Fibroblast of skin of right quadriceps (primary cell): ENCODE measurements at regions not wholly inside any gene's neighbourhood (a gene's known extent, or its start where the extent isn't known, plus 50 kb on each side); places are given as distances from the start of the nearest gene placed in this dataset.
"Not testable (repeated sequence)": the region's sequence is repeated elsewhere in the genome, so short reads cannot be mapped to it uniquely, and the experiment has no call there.

Source experiments
- DNase-seq: peaks from one replicate; pipeline ENCODE4 v3.0.0-alpha.2; 2013

DNA sequence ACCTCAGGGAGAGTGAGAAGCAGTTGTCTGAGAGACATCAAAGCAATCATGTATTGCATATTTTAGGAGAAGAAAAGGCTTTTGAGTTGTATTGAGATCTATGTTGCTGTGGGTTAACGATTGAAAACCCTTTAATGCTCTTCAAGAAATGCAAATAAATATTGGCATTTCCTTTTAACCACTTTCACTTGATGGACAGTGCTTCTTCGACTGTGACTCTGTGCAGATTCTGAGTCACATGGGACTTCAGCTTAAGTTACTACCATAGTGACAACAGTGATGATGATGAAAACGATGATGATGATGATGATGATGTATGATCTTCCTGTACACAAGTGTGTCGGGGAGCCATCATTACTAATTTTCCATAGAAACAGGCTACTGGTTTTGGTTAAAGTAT, 181.8 kb downstream of the AKAIN1 start:
- DNase-seq, result no peak

GRCh38 chr18:5004031-5004820, 192.8 kb downstream of the AKAIN1 start:
- DNase-seq, result not testable (repeated sequence)

DNA sequence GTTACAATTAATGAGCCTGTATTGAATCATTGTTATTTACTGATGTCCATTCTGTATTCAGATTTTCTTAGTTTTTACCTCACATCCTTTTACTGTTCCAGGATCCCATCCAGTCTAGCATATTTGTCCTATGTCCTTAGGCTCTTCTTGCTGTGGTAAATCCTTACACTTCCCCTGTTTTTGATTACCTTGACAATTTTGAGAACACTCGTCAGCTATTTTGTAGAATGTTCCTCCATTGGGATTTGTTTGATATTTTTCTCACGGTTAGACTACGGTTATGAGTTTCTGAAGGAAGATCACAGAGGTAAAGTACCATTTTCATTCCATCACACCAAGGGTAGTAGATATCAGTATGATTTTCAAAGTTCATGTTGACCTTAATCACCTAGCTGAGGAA, 202.3 kb downstream of the AKAIN1 start:
- DNase-seq, result no peak

DNA sequence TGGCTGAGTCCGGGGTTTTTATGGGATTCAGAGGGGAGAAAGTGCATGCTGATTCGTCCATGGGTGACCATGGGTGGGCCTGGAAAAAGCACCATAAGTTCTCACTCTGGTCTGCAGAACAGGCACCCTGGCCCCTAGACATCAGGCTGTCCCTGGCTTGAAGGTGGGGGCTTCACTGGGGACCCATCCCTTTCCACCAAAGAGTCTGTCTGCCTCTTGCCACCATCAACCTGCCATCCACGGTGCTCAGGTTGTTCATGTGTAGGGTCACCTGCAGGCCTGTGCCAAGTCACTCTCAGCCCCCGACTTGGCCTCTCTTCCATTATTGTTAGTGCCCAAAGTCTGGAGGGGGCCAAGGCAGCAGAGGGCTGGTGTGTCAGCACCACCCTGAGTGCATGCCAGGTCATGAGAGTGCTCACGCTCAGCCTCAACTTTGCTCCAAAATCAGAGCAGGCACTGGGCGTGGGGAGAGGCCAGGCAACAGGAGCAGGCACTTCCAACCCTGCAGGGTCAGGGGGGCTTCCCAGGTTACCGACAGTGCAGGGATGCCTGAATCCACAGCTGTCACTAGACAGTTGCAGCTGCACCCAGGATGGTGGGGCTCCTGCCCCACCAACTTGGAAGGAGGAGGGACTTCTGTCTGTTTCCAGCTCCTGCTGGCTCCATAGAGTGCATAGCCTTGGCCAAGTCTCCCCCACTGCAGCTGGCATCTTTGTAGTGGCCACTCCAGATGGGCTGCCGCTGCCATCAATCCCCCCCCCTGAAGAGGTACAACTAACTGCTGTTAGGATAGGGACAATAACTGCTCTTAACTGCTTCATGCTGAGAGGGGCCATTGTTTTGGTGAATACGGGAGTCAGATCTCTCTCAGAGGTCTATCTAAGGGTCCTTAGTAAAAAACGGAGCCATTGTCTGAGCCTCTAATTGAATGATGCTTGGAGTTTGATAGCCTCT, 209.3 kb downstream of the AKAIN1 start:
- DNase-seq, result no peak

DNA sequence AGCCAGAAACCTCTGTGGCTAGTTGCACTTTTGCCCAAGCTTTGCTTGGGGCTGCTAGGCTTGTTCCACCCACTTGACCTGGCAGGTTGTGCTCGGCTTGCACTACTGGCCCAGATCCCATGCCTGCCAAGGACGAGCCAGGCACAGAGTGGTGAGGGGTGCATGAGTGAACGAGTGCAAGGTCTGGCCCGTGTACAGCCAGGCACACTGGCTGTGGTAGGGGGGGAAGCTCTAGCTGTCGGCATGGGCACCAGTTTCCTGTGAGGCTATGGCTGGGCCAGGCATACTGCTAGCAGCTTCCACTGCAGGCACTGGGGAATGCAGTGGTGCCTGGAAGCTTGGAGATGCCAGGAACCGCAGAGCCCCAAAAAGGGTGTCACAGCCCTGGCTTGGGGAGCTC, 210.4 kb downstream of the AKAIN1 start:
- no peak for DNase-seq

- no peak for DNase-seq
Measured at GRCh38 chr18:4986066-4986465, 211.0 kb downstream of the AKAIN1 start.

- no peak for DNase-seq
Measured at GRCh38 chr18:4961121-4961909, 235.7 kb downstream of the AKAIN1 start.

DNA sequence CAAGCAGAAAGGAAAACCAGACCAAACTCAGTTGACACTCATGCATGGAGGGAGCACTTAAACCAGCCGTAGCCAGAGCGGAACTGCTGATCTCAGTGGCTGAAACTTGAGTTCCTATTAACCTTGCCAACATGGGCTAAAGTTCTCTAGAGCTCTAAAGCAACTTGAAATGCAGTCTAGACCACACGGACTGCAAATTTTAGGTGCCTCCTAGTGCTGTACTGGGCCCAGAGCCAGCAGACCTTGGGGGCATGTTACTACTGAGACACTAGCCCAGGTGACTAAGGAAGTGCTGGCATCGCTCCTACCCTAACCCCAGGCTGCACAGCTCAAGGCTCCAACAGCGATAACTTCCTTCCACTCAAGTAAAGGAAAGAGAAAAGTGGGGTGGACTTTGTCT, 236.5 kb downstream of the AKAIN1 start:
- DNase-seq, result no peak

DNA sequence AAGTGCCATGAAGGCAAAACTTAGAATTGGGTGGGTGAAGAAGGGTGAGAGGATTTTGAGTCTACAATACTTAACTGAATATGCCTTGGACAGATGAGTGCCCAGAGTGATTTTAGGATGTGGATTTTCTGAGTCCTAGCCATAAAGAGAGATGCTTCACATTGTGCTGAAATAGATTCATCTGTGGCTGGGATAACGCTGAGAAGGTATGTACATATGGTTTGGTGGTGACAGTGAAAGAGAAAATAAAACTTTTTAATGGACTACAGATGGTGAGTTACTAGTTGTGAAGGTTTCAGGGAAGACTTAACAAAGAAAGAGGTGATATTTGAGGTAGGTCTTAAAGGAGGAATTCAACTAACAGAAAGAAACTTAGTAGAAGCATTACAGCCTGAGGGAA, 265.8 kb downstream of the AKAIN1 start:
- DNase-seq, result no peak

DNA sequence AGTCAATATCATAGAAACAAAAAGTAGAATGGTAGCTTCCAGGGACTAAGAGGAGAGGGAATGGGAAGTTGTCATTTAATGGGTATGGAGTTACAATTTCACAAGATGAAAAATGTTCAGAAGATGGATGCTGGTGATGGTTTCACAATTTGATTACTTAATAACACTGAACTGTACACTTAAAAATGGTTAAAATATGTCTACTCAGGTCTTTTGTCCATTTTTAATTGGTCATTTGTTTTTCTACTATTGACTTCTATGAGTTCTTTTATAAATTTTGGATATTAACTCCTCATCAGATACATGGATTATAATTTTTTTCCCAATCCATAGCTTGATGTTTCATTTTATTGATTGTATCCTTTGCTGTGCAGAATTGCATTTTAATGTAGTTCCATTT, 275.5 kb downstream of the AKAIN1 start:
- DNase-seq, result no peak

DNA sequence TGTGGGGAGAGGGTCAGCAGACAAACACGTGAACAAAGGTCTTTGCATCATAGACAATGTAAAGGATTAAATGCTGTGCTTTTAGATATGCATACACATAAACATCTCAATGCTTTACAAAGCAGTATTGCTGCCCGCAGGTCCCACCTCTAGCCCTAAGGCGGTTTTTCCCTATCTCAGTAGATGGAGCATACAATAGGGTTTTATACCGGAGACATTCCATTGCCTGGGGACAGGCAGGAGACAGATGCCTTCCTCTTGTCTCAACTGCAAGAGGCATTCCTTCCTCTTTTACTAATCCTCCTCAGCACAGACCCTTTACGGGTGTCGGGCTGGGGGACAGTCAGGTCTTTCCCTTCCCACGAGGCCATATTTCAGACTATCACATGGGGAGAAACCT, 279.5 kb downstream of the AKAIN1 start:
- DNase-seq, result not testable (repeated sequence)

DNA sequence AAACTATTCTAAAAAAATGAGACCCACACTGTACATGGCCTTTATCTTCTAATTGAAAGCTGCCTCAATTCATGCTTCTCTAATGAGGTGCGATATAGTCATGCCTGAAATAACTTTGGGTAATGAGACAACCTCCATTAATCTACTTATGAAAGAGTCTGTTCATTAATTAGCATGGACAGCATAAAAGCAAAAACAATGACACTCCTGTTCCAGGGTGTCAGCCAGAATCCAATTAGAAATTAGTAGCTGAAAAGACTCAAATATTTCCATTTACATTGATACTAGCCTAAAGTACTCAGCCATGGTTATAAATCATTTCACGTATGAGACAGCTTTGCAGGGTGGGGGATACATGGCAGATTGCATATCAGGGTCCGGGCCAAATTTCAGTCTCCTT, 288.7 kb downstream of the AKAIN1 start:
- DNase-seq, result no peak

- no peak for DNase-seq
Measured at GRCh38 chr18:4906856-4907255, 290.2 kb downstream of the AKAIN1 start.

DNA sequence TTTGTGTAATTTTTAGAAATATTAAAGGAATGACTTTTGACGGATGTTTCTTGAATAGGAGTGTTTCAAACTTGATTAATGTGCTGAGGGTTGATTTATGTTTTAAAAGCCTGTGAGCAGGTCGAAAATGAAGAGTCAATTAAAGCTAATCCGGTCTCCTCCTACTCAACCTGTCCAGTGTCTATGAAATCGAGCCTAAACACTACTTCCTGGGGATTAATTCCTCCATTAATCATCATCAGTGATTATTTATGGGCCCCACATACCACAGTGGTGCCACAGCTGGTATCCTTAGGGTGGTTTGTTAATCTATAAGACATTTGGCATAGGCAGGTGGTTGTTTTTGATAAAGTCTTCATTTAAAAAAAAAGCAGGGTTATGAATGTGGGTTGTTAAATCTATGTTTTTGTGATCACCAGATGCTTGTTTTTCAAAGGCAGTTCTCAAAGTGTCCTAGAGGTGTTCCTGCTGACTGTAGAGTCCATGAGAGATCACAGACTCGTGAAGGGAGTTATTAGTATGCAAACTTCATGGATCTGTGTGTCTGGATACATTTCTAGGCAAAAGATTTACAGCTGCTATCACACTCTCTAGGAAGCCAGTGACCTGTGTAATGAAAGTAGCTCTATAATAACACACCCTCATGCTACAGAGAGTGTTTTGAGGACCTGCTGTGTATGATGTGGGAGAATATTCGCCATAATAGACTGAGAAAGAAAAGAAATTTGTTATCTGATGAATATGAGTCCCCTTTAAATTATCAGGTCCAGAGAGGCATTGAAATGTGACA, 308.6 kb downstream of the AKAIN1 start:
- DNase-seq, result no peak

- no peak for DNase-seq
Measured at GRCh38 chr18:4878480-4878879, 318.6 kb downstream of the AKAIN1 start.

DNA sequence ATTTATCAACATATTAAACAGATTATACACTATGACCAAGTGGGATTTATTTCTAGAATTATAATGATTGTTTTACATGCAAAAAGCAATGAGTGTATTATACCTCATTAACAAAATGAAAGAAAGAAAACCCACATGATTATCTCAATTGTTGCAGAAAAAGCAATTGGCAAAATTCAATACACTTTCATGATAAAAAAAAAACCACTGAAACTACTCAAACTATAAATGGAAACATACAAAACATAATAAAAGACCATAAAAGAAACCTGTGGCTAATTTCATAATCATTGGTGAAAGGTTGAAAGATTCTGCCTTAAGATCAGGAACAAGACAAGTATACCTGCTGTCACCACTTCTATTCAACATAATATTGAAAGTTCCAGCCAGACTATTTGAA, 325.9 kb downstream of the AKAIN1 start:
- DNase-seq, result no peak

GRCh38 chr18:4870177-4870773, 326.8 kb downstream of the AKAIN1 start:
- no peak for DNase-seq

DNA sequence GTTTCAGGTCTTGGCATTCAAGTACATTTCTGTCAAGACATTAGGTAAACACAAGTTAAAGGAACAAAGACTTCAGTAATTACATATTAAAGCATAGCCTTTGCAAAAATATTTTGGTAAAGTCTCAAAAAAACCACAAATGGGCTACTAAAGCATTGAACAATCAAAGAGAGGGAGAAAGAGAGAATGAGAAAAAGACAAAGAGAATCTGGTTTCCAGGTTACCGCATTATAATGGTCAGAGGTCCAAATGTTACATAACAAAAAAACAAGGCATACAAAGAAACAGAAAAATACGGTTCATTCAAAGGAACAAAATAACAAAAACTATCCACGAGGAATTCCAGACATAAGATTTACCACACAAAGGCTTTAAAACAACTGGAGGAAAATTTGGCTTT, 327.9 kb downstream of the AKAIN1 start:
- no peak for DNase-seq

DNA sequence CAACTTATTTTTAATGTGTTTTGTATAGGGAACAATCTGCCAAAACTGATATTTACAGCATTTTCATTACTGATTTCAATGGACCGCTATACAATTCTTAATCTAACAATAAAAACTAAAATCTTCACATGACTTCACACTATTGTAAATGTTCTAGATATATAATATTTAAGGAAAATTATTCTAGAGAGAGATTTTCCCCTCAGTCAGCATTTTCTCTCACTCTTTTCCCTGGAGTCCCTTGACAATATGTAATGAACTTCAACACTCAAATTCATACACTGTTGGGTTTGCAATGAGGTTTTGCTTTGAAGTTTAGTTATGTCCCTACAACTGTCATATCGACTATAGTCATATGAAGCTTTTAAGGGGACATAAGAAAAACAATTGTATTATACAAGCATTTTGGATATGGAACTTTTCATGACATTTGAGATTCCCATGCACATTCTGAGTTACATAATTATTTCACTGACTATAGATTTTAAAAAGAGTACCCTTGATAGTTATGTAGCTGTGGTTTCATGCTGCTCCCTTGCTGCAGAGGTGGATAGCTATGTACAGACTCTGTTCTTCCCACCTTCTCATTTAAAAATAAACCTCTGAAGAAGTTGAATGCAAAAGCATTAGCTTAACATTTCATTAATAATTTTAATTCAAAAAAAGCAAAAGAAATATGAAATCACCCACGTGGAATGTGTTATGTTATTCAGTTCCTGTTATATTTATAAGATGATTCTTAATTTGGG, 338.5 kb downstream of the AKAIN1 start:
- no peak for DNase-seq

DNA sequence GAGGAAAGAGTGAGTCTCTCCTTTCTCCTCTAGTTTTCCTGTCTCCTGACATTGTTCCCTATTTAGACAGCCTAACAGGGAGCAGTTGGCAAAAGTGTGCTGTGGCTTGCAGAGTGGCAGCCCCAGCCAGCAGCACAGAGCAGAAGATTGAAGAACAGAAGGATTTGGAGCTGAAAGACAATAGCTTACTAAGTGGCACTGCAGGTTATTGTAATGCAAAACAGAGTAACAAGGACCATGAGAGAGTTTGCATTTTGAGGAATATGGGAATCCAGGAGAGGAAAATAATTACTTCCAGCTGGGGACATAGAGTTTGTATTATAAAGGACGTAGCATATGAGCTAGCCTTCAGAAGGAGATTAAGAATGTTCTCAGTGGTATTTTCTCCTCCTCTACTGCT, 342.4 kb downstream of the AKAIN1 start:
- DNase-seq, result no peak

DNA sequence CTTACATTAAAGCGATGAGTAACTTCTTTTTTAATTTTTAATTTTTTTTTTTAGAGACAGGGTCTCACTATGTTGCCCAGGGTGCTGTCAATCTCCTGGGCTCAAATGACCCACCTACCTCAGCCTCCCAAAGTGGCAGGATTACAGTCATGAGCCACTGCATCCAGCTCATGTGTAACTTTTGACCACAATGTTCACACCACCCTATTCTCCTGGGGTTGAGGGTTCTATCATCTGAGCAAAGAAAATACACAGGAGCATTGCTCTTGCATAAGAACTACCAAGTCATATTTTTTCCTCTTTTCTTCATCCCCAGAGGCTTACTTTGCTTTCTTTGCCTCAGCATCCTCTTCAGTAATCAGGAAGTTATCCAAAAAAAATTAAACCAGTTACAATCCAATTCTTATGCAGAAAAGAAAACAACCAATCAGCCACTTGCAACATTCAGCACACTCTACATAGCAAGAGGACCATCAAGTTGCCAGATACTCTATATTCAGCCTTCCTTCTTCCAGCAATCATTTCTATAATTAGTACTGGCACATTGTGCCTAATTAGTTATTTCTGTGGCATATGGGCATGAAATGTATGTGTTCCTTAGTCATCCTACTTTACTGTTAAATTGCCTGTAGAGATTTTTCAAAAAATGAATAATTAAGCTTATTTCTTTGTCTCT, 345.6 kb downstream of the AKAIN1 start:
- DNase-seq, result no peak
